HG03354 (cell line): ENCODE measurements at regions not wholly inside any gene's neighbourhood (a gene's known extent, or its start where the extent isn't known, plus 50 kb on each side); places are given as distances from the start of the nearest gene placed in this dataset.

Experiments used
- ATAC-seq: cut with Tn5 transposase; IDR thresholded peaks from one replicate; pipeline ENCODE4 v1.9.1; 2021; ENCODE audit warnings: mild to moderate bottlenecking; ENCODE audit not compliant: unreplicated experiment, poor library complexity, severe bottlenecking

DNA sequence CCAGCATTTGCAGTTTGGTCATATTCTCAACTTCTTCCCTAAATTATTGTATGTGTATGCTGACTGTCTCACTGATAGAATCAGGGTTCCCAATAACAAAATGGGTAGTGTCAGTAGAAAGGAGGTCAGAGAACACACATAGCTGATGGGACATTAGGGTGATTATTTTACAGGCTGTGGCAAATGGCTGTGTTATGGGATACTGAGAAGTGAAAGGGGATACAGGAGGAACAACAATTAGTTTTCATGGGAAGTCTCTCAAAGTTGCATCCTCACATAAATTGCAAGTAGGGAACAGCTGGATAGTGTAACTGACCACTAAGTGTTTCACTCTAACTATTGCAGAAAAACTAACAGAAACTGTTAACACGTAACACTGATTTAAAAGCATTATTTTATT lies 1199.3 kb downstream of the PCDH17 start:
- no peak for ATAC-seq

DNA sequence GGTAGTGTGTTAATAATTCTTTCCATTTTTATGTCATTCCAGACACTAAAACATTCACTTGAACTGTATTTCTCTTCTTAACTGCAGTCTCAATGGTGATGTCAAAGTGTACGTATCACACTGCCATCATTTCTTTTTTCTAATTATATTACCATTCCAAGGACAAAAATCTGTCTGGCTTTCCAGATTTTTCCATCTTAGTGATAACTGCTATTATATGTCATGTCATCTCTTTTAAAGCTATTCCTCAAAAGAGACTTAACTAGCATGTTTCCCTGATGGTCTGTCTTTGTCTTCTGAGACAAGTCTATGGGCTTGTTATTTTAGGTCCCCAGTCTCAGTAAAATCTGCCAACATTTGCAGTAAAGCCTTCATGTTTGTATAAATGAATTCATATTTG lies 1207.1 kb downstream of the PCDH17 start:
- no peak for ATAC-seq

DNA sequence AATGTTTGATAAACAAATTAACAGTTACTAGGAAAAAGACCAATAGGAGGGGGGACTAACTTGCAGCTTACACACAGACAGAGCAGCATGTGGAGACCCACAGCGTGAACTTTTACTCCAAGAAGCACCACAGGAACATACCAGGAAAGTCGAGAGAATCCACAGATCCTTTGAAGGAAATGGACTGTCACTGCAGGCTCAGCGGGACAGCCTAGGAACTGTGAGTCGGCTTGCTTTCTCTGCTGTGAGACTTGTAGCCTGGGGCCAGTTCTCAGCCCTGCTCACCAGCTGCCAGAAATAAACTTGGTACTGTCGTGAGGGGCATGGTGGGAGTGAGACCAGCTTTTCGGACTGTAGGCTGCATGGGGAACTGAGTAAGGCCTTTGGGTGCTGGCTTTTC lies 1211.5 kb downstream of the PCDH17 start:
- no peak for ATAC-seq

DNA sequence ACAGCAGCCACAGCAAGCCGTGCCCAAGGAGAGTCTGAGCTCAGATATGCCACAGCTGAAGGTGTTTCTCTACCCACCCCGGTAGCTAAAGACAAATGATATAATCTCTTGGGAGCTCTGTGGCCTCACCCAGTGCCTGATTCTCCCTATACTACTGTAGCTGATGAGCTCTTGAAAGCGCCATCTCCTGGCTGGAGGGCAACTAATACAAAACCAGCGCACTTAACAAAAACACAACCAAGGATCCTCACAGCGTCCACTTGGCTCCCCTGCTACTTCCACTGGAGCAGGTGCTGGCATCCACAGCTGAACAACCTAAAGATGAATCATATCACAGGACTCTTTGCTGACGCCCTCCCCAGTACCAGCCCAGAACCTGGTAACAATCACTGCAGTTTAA lies 1212.0 kb downstream of the PCDH17 start:
- no peak for ATAC-seq

DNA sequence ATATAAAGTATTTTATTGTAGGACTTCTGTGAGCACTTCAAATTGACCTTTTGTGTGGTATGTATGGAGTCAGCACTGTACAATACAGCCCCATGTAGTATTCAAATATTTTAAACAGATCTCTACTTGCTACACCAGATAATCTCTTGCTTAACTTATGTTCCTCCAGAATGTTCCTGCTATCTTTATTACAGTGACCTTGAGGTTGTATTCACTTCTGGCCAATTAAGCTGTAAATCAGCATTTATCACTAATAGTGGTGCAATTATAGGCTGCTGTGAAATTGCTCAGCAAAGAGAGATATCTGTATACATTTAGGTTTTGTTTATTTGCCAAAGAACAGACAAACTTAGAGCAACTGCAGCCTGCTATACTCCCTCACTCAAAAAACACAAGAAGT lies 1218.6 kb downstream of the PCDH17 start:
- ATAC-seq: no peak

DNA sequence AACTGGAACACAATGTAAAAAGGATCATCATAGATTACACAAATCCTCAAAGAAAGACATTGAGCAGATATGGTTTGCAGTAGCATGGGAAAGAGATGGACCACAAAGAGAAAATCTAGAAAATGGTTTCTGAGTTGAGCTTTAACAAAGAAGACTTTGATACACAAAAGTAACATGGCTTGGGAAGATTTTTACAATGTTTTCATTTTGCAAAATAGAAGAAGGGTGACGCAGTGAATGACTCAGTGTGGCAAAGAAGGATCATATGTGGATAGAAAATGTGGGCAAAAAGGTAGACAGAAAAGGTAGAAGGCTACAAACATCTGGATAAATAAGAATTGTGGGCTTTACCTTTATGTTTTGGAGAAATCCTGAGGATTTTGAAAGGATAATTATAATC lies 1220.5 kb downstream of the PCDH17 start:
- ATAC-seq: no peak

DNA sequence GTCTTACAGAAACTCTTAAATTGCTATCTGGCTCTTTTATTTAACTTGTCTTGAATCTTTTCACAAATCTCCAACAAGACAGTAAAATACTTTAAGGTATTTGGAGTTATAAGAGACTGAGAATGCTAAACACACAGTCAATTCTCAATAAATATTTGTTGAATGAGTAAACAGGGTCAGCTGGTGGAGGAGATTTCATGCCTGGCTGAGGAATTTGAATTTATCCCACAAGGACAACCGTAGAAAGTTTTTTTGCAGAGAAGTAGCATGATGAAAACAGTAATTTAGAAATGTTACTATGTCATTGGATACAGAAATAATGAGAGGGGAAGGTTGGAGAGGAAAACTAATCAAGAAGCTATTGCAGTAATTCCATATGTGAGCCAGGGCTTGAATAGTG lies 1223.7 kb downstream of the PCDH17 start:
- ATAC-seq: no peak

DNA sequence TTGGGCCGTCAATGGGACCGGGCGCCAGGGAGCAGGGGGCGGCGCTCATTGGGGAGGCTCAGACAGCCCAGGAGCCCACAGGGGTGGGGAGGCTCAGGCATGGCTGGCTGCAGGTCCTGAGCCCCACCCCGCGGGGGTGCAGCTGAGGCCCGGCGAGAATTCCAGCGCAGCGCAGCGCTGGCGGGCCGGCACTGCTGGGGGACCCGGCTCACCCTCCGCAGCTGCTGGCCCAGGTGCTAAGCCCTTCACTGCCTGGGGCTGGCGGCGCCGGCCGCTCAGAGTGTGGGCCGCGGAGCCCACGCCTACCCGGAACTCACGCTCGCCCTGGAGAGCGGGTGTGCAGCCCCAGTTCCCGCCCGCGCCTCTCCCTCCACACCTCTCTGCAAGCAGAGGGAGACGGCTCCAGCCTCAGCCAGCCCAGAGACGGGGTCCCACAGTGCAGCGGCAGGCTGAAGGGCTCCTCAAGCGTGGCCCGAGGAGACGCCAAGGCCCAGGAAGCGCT lies 1227.4 kb downstream of the PCDH17 start:
- ATAC-seq: no peak

DNA sequence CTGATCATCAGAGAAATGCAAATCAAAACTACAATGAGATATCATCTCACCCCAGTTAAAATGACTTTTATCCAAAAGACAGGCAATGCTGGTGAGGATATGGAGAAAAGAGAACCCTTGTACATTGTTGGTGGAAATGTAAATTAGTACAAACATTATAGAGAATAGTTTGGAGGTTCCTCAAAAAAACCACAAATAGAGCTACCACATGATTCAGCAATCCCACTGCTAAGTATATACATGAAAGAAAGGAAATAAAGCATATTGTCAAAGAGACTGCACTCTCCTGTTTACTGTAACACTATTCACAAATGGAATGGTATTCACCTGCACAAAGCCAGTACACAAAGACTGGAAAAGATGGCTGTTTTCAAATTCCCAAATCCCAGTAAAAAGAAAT lies 1233.7 kb downstream of the PCDH17 start:
- no peak for ATAC-seq

DNA sequence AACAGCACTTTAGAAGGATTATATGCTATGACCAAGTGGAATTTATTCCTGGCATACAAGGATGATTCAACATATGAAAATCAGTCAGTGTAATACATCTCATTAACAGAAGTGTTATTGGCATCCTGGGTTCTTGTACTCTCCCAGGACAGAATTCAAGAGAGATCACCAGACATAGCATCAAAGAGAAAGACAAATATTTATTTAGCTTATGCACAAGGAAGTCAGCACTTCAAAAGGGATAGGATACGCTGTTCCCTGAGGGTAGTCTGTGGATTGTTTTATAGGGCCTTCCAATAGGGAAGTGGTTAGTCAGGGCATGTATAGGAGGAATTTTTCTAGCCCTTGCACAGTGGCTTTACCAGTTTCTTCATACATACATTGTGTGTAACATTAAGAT lies 1238.0 kb downstream of the PCDH17 start:
- ATAC-seq: no peak

DNA sequence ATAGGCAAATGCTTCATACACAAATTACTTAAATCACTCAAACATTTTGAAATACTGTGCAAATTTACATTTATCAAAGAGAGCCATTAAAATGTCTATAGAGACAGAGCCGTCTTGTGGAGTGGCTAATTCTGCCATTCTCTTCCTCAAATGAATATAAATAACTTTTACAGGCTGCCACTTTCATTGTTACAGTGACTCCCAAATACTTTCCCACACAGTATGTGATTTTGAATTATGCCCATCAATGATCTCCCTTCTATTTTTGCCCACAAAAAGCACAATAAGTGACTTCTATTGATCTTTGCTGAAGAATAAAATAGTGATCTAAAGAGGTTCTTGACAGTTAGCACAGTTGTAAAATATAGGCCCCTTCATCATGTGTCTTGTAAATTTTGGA lies 1244.9 kb downstream of the PCDH17 start:
- no peak for ATAC-seq

DNA sequence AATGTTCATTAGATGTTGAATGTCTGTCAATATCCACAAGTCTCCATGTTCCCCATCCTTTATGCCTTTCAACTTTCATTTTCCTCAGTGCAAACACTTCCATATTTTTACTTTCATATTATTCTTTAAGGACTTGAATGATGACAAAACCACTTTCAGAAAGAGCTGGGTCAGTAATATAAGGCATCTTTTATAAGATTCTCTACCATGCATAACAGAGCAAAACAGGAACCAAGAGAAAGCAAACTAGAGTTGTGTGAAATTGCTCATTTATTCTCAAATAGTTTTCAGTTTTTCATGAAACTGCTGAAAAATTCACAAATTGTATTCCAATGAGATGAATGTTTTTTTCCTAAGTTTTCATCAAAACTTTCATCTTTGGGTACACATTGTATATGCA lies 1247.6 kb downstream of the PCDH17 start:
- peak; percentile 61 for ATAC-seq

DNA sequence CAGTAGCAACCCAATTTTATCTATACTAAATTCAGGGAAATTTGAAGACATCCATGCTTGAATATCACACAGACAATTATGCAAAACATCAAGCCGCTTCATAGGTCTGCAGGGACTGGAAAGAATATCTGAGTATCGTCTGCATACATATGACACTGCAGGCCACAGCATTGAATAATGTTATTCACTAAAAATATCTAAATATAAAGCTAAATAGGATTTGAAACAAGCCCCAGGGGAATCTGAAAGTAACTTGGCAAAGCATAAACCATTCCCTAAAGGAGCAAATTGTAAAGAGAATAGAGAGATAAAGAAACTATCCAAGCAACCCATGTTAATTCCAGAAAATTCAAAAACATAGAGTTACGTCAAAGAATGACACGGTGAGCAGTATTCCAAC lies 1251.0 kb downstream of the PCDH17 start:
- no peak for ATAC-seq

DNA sequence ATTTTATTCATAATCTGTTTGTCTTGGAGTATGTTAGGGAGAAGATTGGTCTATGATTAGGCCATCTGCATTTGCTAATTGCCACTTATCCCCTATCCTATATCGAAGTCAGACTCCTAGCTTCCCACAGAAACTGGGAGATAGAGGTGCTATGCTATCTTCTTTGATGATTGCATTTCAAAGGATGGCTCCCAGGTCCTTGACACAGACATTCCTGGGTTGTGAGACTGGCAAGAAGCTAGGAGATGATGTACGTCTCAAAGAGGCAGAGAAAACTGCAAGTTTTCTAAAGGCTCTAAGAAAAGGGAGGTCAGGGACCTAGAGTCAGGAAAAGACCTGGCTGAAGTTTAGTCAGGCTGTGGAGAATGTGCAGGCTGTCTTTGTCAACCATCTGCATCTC lies 1251.9 kb downstream of the PCDH17 start:
- no peak for ATAC-seq

DNA sequence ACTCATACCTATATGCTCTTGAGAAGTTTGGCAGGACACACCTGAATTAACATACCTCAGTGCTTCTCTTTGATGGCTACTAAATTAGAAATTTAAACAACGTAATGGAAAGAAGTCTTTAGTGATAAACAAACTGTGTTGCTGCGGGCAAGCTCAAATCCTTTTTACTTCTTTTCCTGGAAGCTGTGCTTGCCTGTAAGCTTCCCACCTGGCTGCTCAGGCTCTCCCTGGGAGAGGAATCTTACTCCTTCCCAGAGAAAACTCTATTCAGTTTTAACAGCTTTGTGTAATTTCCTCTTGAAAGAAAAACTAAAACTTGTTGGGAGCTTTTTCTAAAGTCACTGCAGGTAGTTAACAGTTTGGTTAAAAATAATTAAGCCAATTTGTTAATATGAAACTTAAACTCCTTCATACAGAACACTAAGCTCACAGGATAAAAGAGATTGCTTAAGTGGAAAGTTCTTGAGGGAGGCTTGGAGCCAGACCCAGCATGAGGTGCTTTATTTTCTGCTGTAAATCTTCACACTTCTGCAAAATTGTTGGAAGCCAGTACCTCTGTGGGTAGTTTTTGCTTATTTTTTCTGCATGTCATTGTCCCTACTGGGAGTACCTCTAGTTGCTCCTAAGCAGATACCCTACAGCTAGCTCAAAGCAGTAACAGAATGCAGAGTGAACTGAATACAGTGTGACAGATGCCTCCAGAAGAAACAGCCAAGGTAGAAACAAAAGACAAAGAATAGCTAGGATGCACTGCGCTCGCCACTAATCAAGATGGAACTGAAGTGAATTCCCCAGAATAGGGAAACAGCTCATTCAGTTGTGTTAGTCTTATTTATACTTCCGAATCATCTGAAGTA lies 1253.0 kb downstream of the PCDH17 start:
- ATAC-seq: no peak

DNA sequence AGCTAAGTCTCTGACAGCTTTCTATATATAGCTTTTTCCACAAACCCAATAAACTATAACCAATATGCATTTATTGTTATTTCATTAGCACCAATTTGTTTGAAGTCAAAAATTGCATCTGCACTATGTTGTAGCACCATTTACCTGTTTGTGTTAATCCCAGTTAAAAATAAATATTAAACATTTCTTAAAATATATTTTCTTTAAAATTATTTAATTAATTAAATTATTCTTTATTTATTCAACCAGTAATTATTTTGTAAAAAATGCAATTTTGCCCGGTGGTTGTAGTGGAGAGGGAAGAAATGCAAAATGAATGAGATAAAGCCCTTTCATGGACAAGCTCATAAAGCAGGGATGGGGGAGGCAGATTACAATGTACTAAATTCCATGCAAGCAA lies 1257.9 kb downstream of the PCDH17 start:
- no peak for ATAC-seq

DNA sequence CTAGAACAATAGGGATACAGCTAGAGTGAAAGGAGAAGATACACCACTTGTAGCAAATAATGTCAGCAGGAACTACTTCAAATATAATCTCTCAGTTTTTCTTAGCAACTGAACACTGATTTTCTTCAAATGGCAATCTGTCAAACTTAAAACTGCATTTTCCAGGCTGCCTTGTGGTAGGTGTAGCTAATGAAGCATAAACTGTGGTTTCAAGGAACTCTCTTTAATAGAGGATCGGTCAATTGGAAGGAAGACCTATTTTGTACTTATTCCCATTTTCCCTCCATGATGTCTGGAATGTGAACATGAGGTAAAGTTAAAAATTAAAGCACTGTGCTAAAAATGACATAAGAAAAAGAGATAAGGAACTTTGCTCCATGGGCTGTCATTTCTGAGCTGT lies 1261.9 kb downstream of the PCDH17 start:
- ATAC-seq: no peak

DNA sequence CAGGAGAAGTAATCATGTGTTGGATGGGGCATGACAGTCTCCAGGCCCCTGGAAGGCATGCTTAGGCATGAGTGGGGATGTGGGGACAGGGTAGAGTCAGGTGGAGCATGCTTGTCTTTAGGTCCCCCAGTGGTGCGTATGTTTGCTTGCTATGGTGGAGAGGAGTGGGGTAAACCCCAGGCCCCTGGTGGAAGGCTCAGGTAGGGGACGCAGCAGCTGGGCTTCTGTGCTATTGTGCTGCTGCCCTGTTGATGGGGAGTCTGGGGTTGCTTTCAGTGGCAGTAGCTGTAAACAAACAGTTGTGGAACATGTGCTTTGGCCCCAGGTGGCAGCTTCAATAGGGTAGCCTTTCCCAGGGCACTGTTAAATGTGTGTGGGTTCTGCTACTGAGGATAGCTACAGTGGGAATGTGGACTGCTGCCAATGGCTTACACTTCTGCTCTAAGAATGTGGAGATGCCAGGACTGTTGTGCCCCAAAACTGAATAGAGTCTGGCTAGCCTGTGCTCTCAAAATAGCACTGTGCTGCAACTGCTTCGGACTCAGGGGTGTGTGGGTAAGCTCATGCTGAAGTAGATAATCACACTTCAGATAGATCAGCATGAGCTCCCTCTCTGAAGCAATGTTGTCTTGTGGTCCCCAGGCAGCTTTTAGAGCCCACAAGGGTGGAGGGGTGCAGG lies 1257.3 kb downstream of the DIAPH3 start:
- no peak for ATAC-seq

DNA sequence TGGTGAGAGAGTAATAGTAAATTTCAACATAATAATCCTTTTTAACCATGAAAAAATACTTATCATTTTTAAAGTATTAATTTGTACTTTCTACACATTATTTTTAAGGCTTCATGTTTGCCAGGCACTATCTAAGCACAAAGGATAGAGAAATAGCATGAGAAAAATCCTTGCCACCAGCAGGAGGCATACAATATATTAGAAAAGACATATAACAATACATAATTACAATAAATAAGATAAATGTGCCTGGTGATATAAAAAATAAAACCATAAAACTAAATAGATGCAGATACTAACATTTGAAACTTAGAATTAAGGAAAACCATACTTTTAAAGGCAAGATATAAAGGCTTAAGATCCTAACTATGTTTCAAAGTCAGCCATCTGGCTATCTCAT lies 1256.4 kb downstream of the DIAPH3 start:
- no peak for ATAC-seq

DNA sequence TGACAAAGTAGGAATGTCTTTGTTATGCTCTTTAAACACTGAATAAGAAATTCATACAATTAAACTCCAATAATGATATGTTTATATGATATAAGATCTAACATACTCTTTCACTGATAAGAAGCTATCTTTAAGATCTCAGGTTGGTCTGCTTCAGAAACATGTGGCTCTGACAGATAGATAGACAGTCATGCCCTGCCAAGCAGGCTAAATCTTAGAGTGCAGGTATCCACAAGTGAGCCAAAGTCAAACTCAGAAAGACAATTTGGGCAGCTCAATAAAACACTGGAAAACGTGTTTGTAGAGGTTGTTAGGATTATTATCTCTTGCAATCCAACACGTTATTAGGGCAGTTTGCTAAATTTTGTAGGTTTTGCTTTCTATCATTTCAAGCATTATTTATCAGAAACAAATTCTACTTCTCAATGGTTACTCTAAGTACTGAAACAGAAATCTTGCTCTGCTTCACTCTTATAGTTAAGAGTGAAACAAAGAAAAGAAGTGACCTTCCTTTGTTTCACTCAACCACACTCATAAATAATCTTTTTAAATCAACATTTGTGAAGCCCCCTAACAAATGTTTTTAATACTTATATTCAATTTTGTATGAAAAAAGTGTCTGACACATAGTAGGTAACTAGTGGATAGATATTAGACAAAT lies 1255.6 kb downstream of the DIAPH3 start:
- ATAC-seq: peak; percentile 71

DNA sequence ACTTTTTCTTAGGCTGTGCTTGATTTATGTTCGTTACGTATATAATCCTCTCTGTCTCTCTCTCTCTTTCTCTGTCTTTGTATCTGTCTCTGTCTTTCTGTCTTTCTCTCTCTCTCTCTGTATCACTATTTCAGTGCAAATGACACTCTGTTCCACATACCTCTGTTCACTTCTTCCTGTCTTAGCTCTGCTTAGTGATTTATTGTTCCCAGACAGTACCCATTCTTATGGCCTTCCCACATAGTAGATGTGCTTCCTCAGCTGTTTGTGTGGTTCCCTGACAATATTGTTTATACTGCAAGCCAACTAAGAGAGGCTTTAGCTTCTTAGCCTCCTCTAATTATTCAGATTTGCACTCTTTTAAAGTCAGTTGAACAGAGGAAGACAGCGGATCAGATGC lies 1244.2 kb downstream of the DIAPH3 start:
- no peak for ATAC-seq
